T-helper 9 cell (primary cell): ENCODE measurements at regions not wholly inside any gene's neighbourhood (a gene's known extent, or its start where the extent isn't known, plus 50 kb on each side); places are given as distances from the start of the nearest gene placed in this dataset.

Experiments
- DNase-seq: peaks from one replicate; pipeline ENCODE4 v3.0.0-alpha.2; 2020

- no peak for DNase-seq
Observed at GRCh38 chr10:78899098-78899754, 169.5 kb upstream of the ZMIZ1 start.

GRCh38 chr10:78899996-78900714 lies 168.6 kb upstream of the ZMIZ1 start:
- no peak for DNase-seq

GRCh38 chr10:78900715-78901430 lies 167.9 kb upstream of the ZMIZ1 start:
- no peak for DNase-seq

GRCh38 chr10:78901694-78902093 lies 167.1 kb upstream of the ZMIZ1 start:
- DNase-seq = no peak

GRCh38 chr10:78902815-78903214 lies 166.0 kb upstream of the ZMIZ1 start:
- no peak for DNase-seq

GRCh38 chr10:78903341-78903940 lies 165.3 kb upstream of the ZMIZ1 start:
- DNase-seq = no peak

GRCh38 chr10:78904196-78904595 lies 164.6 kb upstream of the ZMIZ1 start:
- DNase-seq = no peak

- no peak for DNase-seq
Observed at GRCh38 chr10:78905015-78905956, 163.5 kb upstream of the ZMIZ1 start.

- DNase-seq = no peak
Observed at GRCh38 chr10:78905957-78906308, 162.8 kb upstream of the ZMIZ1 start.

- no peak for DNase-seq
Observed at GRCh38 chr10:78906734-78907390, 161.9 kb upstream of the ZMIZ1 start.

- DNase-seq = no peak
Observed at GRCh38 chr10:78907551-78908211, 161.1 kb upstream of the ZMIZ1 start.

GRCh38 chr10:78909221-78909620 lies 159.5 kb upstream of the ZMIZ1 start:
- no peak for DNase-seq

GRCh38 chr10:78910021-78910420 lies 158.7 kb upstream of the ZMIZ1 start:
- DNase-seq = no peak

- no peak for DNase-seq
Observed at GRCh38 chr10:78910476-78910875, 158.3 kb upstream of the ZMIZ1 start.

GRCh38 chr10:78910886-78911285 lies 157.9 kb upstream of the ZMIZ1 start:
- DNase-seq = no peak

- DNase-seq = no peak
Observed at GRCh38 chr10:78911533-78912340, 157.0 kb upstream of the ZMIZ1 start.

- no peak for DNase-seq
Observed at GRCh38 chr10:78912361-78913218, 156.2 kb upstream of the ZMIZ1 start.

GRCh38 chr10:78913219-78914059 lies 155.3 kb upstream of the ZMIZ1 start:
- DNase-seq = no peak

- no peak for DNase-seq
Observed at GRCh38 chr10:78914060-78914378, 154.7 kb upstream of the ZMIZ1 start.
